ENCODE measurements at regions not wholly inside any gene's neighbourhood (a gene's known extent, or its start where the extent isn't known, plus 50 kb on each side); places are given as distances from the start of the nearest gene placed in this dataset.
"Not testable (repeated sequence)": the region's sequence is repeated elsewhere in the genome, so short reads cannot be mapped to it uniquely, and the experiment has no call there.

GRCh38 chr21:28587748-28588147, 404.9 kb downstream of the LTN1 start:
- DNase-seq = peak; percentile 31

DNA sequence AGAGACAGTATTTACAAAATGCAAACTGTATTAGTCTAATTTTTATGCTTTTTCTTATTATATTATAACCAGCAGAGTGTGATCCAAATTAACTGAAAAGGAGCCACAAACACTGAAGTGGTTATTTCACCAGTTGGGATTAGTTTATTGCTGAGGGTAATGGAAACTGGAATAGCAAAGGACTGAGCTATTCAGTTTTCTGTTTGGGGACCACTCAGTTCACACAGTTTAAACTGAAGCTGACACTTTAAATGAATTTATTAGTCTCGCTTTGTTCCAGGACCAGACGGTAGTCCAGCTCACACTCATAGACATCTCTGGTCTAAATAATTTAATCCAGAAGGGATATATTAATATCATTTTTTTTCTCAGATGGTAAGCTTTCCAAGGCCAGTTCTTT, 410.7 kb downstream of the LTN1 start:
- DNase-seq = no peak

GRCh38 chr21:28581311-28581731, 411.4 kb downstream of the LTN1 start:
- DNase-seq = peak; percentile 76

DNA sequence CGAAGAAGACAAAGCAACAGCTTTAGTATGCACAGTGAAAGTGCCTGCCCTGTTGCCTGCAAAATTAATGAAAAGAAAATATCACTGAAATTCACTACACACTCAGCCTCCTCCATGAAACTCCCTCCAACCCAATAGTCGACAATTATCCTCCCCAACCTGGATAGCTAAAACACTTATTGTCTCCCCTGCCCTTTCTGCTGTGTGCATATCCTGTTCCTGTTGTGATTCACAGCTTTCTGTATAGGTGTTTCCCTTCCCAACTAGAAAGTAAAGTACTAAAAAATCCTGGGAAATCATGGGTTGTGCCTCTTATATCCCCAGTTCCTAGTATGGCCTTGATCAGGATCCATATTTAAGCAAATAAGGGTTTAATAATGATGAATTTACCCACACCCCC, 412.1 kb downstream of the LTN1 start:
- no peak for DNase-seq

- no peak for DNase-seq
Measured at GRCh38 chr21:28579986-28580550, 412.6 kb downstream of the LTN1 start.

GRCh38 chr21:28568692-28569091, 424.0 kb downstream of the LTN1 start:
- DNase-seq = no peak

- DNase-seq = not testable (repeated sequence)
Measured at GRCh38 chr21:28563933-28564332, 428.7 kb downstream of the LTN1 start.

GRCh38 chr21:28561772-28562171, 430.9 kb downstream of the LTN1 start:
- DNase-seq = no peak

GRCh38 chr21:28554660-28555475, 437.8 kb downstream of the LTN1 start:
- peak; percentile 73 for DNase-seq

DNA sequence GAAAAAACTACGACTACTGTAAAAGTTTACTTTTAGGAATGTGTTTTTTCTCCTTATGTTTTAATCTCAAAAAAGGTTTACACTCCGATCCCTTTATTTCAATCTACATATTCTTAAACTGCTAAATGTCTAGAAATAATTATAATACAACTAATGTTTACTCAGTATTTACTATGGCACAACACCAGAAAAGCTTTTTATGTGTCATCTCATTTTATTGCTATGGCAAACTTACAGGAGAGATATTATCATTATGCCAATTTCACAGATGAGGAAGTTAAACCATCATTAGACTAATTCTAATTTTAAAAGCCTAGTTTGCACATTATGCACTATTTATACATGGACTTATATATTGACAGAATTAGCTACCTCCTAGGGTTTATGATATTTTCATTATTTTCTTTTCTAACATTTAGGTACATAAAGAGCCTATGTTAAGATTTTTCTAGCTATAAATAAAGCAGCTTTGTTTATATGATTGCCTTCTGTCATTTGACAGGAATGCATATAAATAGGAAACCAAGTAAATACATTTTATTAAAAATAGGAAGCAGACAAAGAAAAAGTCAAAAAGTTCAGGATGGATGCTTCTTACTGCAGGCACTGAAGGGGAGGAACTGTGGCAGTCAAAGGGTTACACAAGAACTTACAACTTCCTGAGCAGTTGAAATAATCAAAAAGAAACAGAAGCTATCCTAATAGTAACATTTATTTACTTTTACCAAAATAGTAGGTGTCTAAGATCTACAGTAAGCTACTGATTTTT, 442.4 kb downstream of the LTN1 start:
- DNase-seq = no peak

DNA sequence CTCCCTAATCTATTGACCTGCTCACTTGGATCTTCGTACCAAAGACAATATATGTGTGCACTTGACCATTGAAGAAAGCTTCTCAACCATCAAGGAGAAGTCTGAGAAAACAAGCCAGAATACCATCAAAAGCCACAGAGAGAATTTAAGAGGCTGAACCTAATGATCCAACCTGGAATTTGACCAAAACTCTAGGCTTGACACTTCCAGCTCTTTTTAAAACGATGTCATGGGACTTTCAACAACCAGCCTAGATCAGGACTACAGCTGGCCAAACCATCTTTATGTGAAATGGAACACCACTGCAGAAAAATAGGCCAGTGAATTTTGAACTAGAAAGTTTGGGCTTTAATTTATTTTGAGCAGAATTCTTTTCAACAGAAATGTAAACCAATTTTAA, 444.4 kb downstream of the LTN1 start:
- peak; percentile 32 for DNase-seq

GRCh38 chr21:28547766-28548165, 444.9 kb downstream of the LTN1 start:
- no peak for DNase-seq

DNA sequence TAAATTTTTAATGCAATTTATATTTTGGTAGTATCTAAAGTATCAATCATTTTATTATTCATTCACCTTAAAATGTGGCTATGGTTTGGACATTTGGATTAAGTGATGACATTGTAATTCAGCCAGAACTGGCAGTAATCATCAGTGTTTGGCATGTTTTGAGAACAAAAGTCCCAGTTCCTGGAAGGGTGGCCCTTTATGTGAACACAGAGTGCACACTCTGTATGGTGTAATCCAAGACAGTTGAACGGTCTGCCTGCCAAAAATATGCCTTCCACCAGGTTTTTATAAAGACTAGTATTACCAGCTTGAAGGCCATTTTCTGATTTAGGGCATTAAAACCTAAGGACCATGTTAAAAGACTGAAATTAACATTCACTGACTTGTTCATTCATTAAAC, 448.7 kb downstream of the LTN1 start:
- no peak for DNase-seq

DNA sequence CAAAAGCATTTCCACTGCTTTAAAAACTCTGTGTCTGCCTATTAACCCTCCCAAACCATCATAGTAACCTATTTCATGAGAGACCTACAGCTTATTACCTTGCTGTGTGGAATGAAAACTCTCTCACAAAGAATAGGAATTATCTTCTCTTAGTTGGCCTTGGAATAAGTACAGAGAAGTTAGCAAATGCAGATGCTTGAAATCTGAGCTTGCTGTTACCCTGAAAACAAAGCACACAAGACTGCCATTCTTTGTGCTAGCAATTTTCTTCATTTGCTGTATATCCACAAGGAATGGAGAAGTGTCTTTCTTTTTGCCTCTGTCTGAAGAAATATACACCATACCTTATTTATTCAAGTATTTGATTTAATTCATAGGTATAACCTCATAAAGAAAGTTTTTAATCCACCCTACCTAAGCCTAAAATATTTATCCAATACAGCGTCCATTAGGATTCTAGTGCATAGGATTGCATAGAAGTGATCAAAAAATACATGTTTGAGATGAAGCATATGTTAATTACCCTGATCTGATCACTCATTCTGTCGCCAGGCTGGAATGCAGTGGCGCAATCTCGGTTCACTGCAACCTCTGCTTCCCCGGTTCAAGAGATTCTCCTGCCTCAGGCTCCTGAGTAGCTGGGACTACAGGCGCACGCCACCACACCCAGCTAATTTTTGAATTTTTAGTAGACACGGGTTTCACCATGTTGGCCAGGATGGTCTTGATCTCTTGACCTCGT, 451.1 kb downstream of the LTN1 start:
- no peak for DNase-seq

DNA sequence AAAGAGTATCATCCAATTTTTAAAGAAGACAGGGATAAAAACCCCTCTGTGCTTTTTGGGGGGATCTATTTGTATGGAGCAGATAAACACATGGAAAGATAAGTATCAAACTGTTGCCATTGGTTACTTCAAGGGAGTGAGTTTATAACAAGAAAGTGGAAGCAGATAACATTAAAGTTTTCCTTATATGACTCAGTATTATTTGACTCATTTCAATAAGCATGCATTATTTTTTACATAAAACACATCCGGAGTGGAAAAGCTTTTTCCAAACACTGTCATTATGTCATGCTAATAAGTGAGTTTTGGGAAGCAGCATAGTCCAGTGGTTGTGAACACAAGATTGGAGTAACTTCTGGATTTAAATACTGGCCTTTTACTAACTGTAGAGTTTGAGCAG, 452.2 kb downstream of the LTN1 start:
- DNase-seq = peak; percentile 61

- no peak for DNase-seq
Measured at GRCh38 chr21:28539623-28539988, 453.1 kb downstream of the LTN1 start.

DNA sequence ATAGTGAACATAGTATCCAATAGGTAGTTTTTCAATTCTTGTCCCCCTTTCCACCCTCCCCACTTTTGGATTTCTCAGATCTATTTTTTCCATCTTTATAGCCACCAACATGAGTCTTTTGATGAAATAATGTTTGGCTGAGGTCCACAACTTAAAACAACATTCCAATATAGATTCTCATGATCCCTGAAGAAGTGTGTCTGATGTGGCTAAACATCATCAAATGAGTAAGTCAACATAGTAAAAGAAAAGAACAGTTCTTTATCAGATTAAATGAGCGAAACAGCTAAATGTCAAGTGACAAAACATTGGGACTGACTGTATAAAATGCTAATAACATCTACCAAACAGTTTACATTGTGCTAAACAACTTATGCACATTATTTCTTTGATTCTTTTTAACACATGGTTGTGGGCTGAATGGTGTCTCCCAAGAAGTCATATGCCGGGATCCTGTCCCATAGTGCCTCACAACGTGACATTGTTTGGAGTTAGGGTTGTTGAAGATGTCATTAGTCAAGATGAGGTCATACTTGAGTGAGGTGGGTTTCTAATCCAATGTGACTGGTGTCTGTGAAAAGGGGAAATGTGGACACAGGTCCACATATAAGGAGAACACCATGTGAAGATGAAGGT, 453.6 kb downstream of the LTN1 start:
- DNase-seq = peak; percentile 92

- DNase-seq = peak; percentile 93
Measured at GRCh38 chr21:28537371-28538079, 455.2 kb downstream of the LTN1 start.

DNA sequence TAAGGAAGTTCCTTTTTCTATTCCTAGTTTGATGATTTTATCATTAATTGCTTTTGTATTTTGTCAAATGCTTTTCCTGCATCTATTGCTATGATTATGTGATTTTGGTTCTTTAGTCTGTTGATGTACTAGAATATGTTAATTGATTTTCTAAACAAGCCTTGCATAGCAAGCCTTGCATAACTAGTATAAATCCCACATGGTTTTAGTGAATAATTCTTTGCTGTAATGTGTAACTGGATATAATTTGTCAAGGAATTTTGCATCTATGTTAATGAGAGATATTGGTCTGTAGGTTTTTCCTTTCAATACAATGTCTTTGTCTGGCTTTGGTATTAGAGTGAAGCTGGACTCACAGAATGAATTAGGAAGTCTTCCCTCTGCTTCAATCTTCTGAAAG, 460.2 kb downstream of the LTN1 start:
- DNase-seq = no peak

- no peak for DNase-seq
Measured at GRCh38 chr21:28523367-28523766, 469.3 kb downstream of the LTN1 start.

DNA sequence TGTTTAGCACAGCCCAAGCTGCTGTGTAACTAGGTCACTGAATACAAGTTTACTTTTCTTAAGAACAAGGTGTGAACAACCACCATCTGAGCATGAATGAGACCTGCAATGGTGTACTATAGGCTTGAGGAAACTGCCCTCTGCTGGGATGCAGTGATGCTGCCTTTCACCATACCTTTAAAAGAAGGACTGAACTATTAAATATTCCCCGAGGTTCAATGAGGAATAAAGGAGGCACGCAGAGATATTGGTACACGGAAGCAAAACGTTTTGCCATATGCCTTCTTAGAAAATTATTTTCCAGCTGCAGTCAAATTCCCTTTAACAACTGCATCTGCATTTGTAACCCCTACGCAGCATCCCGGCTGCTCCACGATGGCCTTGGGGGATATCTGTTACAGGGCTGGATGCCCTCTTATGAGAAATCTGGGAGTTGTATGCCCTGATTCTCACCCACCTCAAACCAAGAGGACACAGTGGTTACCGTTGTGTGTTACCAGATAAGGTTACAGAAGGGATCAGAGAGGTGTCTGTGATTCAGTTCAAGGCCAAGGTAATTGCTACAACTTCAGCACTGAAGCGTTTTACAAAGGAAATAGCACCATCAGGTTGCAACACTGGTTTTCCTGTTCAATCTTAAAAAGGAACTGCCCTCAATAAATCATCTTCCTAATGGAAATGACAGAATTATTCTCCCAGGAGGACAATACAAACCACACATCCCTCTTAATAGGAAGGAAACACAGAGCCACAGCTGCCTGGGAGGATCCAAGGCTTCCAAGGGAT, 470.5 kb downstream of the LTN1 start:
- peak; percentile 75 for DNase-seq
